Progenitor cell of endocrine pancreas (in vitro differentiated cells): ENCODE measurements at regions not wholly inside any gene's neighbourhood (a gene's known extent, or its start where the extent isn't known, plus 50 kb on each side); places are given as distances from the start of the nearest gene placed in this dataset.

ENCODE experiments used
- DNase-seq: peaks from one replicate; pipeline ENCODE4 v3.0.0; 2021; ENCODE audit warnings: low spot score; ENCODE audit not compliant: unreplicated experiment
- H3K27ac Mint-ChIP-seq: 2 replicates; pipeline ENCODE4 v1.8.0; 2021; ENCODE audit warnings: mild to moderate bottlenecking, moderate library complexity, mixed read lengths
- H3K27me3 Mint-ChIP-seq: 2 replicates; pipeline ENCODE4 v1.8.0; 2021; ENCODE audit warnings: mixed read lengths
- H3K36me3 Mint-ChIP-seq: 2 replicates; pipeline ENCODE4 v1.8.0; 2022; ENCODE audit warnings: mixed read lengths; ENCODE audit not compliant: insufficient read depth
- H3K4me1 Mint-ChIP-seq: 2 replicates; pipeline ENCODE4 v1.8.0; 2021; ENCODE audit warnings: low read depth, mixed read lengths
- H3K4me3 Mint-ChIP-seq: 2 replicates; pipeline ENCODE4 v1.8.0; 2021; ENCODE audit warnings: low read depth, mild to moderate bottlenecking, moderate library complexity, mixed read lengths
- H3K9me3 Mint-ChIP-seq: 2 replicates; pipeline ENCODE4 v1.8.0; 2021; ENCODE audit warnings: low read depth, mixed read lengths
- TF ChIP-seq, protein P1 (sequence below): fragments of 200-600 bp; sonication (generic); IDR thresholded peaks from one replicate; pipeline ENCODE4 v1.5.0; 2021; ENCODE audit warnings: antibody characterized with exemption, mild to moderate bottlenecking; ENCODE audit not compliant: unreplicated experiment

DNA sequence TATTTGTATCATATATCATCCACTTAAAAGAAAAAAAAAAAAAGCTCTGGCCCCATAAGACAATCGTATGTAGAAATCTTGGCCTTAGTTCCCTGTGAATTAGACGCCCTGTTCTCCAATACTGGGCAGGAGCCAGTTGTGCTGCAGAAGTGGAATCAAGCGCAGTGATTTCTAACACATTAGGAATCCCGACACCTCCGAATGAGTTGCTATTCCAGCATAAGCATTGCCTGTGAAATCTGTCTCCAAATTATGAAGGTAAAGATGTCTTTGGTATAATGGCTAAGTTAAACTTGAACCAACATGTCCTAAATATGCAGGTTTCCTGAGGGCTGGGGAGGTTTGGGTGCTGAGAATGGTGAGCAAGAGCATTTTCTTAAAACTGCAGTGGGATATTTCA is 199.4 kb upstream of the ARRDC4 start:
- peaks cover 2% of the 10 kb centered on the region for H3K9me3 Mint-ChIP-seq
- H3K27me3 Mint-ChIP-seq: peaks cover 37% of the 10 kb centered on the region
- H3K4me3 Mint-ChIP-seq: no peak overlapping the region
- TF ChIP-seq, protein P1, sequence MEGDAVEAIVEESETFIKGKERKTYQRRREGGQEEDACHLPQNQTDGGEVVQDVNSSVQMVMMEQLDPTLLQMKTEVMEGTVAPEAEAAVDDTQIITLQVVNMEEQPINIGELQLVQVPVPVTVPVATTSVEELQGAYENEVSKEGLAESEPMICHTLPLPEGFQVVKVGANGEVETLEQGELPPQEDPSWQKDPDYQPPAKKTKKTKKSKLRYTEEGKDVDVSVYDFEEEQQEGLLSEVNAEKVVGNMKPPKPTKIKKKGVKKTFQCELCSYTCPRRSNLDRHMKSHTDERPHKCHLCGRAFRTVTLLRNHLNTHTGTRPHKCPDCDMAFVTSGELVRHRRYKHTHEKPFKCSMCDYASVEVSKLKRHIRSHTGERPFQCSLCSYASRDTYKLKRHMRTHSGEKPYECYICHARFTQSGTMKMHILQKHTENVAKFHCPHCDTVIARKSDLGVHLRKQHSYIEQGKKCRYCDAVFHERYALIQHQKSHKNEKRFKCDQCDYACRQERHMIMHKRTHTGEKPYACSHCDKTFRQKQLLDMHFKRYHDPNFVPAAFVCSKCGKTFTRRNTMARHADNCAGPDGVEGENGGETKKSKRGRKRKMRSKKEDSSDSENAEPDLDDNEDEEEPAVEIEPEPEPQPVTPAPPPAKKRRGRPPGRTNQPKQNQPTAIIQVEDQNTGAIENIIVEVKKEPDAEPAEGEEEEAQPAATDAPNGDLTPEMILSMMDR: no peak
- H3K36me3 Mint-ChIP-seq: peaks cover 1% of the 10 kb centered on the region
- H3K27ac Mint-ChIP-seq: no peak overlapping the region
- no peak for DNase-seq
- H3K4me1 Mint-ChIP-seq: no peaks in the 10 kb centered on the region

DNA sequence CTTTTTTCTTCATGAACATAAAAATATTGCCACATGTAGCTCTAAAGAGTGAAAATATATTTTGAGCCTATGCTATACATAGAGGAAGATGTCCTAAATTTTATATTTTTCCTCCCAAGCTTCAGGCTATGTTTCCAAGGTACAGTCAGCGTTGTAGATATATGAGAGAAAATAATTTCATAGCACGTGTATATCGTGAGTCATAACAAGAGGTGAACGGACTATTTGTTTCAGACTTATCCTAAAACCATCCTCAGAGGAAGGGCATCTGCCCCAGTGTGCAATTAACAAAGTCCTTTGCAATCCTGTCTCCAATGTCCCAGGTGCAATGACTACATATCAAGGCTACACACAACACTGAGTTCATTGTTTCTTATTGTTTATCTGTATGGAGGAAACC is 177.3 kb upstream of the ARRDC4 start:
- H3K36me3 Mint-ChIP-seq: no peaks in the 10 kb centered on the region
- no peaks in the 10 kb centered on the region for H3K4me1 Mint-ChIP-seq
- TF ChIP-seq, protein P1: no peak
- no peak for DNase-seq
- no peak overlapping the region for H3K4me3 Mint-ChIP-seq
- no peaks in the 10 kb centered on the region for H3K9me3 Mint-ChIP-seq
- peaks cover 4% of the 10 kb centered on the region for H3K27me3 Mint-ChIP-seq
- no peak overlapping the region for H3K27ac Mint-ChIP-seq

- Mint-ChIP-seq H3K27me3 (peaks cover 12% of the 10 kb centered on the region), H3K4me1 (no peaks in the 10 kb centered on the region), H3K27ac (no peak overlapping the region), H3K4me3 (no peak overlapping the region), H3K9me3 (no peaks in the 10 kb centered on the region), H3K36me3 (no peaks in the 10 kb centered on the region)
- no peak for DNase-seq
- TF ChIP-seq, protein P1: no peak
These were observed 173.8 kb upstream of the ARRDC4 start for GRCh38 chr15:97786741-97787140.

DNA sequence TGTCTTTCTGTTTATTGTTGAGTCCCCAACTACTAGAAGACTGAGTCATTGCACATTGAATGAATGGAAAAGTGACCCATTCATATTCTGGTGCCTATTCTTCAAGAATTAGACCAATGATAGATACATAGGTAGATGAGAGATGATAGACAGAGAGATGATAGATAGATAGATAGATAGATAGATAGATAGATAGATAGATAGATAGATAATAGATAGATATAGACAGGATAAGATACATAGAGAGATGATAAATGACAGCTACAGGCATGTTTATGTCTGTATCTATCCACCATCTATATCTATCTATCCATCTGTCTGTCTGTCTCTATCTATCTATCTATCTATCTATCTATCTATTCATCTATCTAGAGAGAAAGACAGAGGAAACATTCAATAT is 170.3 kb upstream of the ARRDC4 start:
- H3K9me3 Mint-ChIP-seq: no peaks in the 10 kb centered on the region
- no peaks in the 10 kb centered on the region for H3K36me3 Mint-ChIP-seq
- no peaks in the 10 kb centered on the region for H3K4me1 Mint-ChIP-seq
- no peak overlapping the region for H3K4me3 Mint-ChIP-seq
- no peak overlapping the region for H3K27ac Mint-ChIP-seq
- DNase-seq: no peak
- peaks cover 26% of the 10 kb centered on the region for H3K27me3 Mint-ChIP-seq
- TF ChIP-seq, protein P1: no peak

- Mint-ChIP-seq H3K4me1 (no peaks in the 10 kb centered on the region), H3K27ac (no peak overlapping the region)
These were observed 168.4 kb upstream of the ARRDC4 start for GRCh38 chr15:97791824-97792792.

More at GRCh38 chr15:97791824-97792792, 168.4 kb upstream of the ARRDC4 start:
- H3K9me3 Mint-ChIP-seq: no peaks in the 10 kb centered on the region
- H3K27me3 Mint-ChIP-seq: peaks cover 41% of the 10 kb centered on the region
- no peaks in the 10 kb centered on the region for H3K36me3 Mint-ChIP-seq
- H3K4me3 Mint-ChIP-seq: no peak overlapping the region
- TF ChIP-seq, protein P1: no peak
- no peak for DNase-seq
